ENCODE measurements at regions not wholly inside any gene's neighbourhood (a gene's known extent, or its start where the extent isn't known, plus 50 kb on each side); places are given as distances from the start of the nearest gene placed in this dataset.
A peak's percentile ranks its signal among the peaks of the same experiment; 100 is the strongest.

- TF ChIP-seq, protein P1, sequence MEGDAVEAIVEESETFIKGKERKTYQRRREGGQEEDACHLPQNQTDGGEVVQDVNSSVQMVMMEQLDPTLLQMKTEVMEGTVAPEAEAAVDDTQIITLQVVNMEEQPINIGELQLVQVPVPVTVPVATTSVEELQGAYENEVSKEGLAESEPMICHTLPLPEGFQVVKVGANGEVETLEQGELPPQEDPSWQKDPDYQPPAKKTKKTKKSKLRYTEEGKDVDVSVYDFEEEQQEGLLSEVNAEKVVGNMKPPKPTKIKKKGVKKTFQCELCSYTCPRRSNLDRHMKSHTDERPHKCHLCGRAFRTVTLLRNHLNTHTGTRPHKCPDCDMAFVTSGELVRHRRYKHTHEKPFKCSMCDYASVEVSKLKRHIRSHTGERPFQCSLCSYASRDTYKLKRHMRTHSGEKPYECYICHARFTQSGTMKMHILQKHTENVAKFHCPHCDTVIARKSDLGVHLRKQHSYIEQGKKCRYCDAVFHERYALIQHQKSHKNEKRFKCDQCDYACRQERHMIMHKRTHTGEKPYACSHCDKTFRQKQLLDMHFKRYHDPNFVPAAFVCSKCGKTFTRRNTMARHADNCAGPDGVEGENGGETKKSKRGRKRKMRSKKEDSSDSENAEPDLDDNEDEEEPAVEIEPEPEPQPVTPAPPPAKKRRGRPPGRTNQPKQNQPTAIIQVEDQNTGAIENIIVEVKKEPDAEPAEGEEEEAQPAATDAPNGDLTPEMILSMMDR (IDR thresholded peaks at IDR 0.05): peak in 2 of 6 experiments; percentile 18 to 25
- TF ChIP-seq POLR2A (IDR thresholded peaks at IDR 0.05): no peak
Measured at GRCh38 chr3:135440233-135440632, 525.3 kb upstream of the PPP2R3A start.
